ENCODE measurements at regions not wholly inside any gene's neighbourhood (a gene's known extent, or its start where the extent isn't known, plus 50 kb on each side); places are given as distances from the start of the nearest gene placed in this dataset.

DNA sequence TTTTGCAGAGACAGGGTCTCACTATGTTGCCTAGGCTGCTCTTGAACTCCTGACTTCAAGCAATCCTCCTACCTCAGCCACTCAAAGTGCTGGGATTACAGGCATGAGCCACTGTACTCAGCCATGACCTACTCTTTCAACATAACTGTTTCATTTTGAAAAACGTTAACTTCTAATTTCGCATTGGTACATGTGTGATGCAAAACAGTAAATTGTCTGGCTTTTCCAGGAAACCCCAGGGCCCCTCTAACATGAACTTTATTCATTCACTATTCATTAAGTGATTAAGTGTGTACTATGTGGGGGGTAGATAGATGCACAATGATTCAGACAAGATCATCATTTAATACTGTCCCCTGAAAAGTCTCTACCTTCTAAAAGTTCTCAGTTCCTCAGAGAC lies 364.9 kb downstream of the SS18 start:
- TF ChIP-seq CTCF (IDR thresholded peaks at IDR 0.05) (no peak), POLR2A (IDR thresholded peaks at IDR 0.05) (no peak)

All from ovary (tissue), 3 donors.